ENCODE measurements at regions not wholly inside any gene's neighbourhood (a gene's known extent, or its start where the extent isn't known, plus 50 kb on each side); places are given as distances from the start of the nearest gene placed in this dataset.
A peak's percentile ranks its signal among the peaks of the same experiment; 100 is the strongest.

DNA sequence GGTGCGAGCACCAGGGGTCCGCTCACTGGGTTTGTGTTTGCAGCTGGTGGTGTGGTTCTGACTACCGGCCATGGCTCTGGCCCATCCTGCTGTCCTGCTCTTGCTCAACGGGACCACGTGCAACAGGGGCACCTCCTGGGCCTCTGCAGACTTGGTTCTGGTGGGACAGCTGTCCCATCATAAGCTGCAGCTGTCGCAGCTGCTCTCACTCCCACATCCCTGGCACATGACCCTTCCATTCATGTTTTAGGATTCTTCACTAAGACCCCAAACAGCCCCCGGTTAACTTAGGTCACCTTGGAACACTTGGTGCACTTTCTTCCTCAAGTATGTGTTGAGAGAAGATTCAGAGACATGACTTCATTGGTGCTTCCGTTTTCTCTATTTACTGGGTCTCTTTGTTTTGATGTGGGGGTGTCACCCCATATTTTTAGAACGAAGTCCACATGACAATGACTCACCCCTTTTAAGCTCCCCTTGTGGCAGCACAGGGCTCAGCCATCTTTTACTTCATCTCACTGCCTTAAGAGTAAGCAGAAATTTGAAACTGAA, 68.4 kb upstream of the ARHGEF7 start:
- no peaks in the 10 kb centered on the region for H3K9me3 Mint-ChIP-seq
- DNase-seq (no peak), ATAC-seq (peak in 1 of 2 donors; percentile 53)
- H3K27me3 Mint-ChIP-seq (ENCODE audit: low read depth): peaks cover 12% of the 10 kb centered on the region
- no peak overlapping the region for H3K4me3 Mint-ChIP-seq
- H3K36me3 Mint-ChIP-seq (ENCODE audit: insufficient read depth): no peaks in the 10 kb centered on the region
- peaks cover 5% of the 10 kb centered on the region for H3K4me1 Mint-ChIP-seq (ENCODE audit: low read depth)

DNA sequence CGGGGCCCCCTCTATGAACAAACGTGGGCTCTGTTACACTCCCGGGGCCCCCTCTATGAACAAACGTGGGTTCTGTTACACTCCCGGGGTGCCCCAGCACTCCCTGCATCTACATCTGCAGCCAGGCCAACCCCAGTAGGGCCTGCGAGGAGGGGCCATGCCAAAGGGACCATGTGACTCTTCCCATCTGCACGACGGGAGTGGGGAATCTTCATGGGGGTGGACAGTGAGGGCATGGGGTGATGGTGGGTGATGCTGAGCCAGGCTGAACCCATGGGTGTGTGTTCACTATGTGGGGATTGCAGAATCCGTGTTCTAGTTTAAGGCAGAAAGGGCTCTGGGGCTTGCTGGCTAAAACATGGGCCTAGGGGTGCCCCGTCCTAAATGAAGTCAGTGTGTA, 69.9 kb upstream of the ARHGEF7 start:
- no peaks in the 10 kb centered on the region for H3K9me3 Mint-ChIP-seq
- no peaks in the 10 kb centered on the region for H3K36me3 Mint-ChIP-seq (ENCODE audit: insufficient read depth)
- ATAC-seq: no peak
- no peak overlapping the region for H3K4me3 Mint-ChIP-seq
- H3K4me1 Mint-ChIP-seq (ENCODE audit: low read depth): peaks cover 5% of the 10 kb centered on the region
- H3K27me3 Mint-ChIP-seq (ENCODE audit: low read depth): peaks cover 12% of the 10 kb centered on the region
- no peak for DNase-seq

DNA sequence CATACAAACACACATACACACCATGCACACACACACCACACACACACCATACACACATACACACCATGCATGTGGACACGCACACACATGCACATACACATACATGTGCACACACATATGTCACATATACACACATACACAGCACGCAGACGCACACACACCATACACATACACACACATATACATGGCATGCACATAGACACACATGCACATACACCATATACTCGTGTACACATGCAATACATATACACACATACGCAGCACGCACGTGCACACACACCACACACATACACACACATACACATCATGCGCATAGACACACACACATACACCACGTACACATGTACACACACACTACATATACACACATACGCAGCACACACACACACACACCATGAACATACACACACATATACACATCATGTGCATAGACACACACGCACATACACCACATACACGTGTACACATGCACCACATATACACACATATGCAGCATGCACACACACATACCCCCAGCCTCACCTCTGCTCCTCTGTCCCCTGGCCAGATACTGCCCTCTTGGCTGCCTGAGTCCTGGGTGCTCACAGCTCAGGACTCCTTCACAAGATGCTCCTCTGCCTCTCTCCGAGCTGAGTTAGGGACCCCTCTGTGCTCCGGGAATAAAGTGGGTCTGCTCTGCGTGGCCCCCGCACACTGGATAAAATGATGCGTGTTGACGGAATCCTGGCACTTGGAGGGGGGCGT, 70.9 kb upstream of the ARHGEF7 start:
- no peaks in the 10 kb centered on the region for H3K9me3 Mint-ChIP-seq
- peaks cover 5% of the 10 kb centered on the region for H3K4me1 Mint-ChIP-seq (ENCODE audit: low read depth)
- no peak for DNase-seq
- no peaks in the 10 kb centered on the region for H3K36me3 Mint-ChIP-seq (ENCODE audit: insufficient read depth)
- ATAC-seq: no peak
- peaks cover 10% of the 10 kb centered on the region for H3K27me3 Mint-ChIP-seq (ENCODE audit: low read depth)
- no peak overlapping the region for H3K4me3 Mint-ChIP-seq

DNA sequence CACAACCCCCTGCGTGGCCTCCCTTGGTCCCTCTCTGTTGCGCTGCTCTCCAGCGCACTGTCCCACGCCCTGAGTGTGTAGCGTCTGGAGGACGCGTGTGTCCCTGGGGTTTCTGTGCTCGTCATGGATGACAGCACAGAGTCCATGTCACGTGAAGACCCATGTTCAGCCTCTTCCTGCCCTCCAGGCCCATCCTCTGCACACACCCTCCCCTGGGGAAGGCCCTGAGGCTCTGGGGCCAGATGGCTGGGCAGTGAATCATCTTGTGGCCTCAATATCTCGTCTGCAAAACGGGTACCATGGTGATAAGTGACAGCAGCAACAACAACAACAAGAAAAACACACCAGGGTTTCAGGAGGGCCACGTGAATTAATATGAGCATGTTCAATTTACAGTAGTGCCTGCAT, 71.5 kb upstream of the ARHGEF7 start:
- no peak overlapping the region for H3K4me3 Mint-ChIP-seq
- H3K27me3 Mint-ChIP-seq (ENCODE audit: low read depth): peaks cover 10% of the 10 kb centered on the region
- no peak for DNase-seq
- peaks cover 5% of the 10 kb centered on the region for H3K4me1 Mint-ChIP-seq (ENCODE audit: low read depth)
- ATAC-seq: no peak
- no peaks in the 10 kb centered on the region for H3K9me3 Mint-ChIP-seq
- no peaks in the 10 kb centered on the region for H3K36me3 Mint-ChIP-seq (ENCODE audit: insufficient read depth)

DNA sequence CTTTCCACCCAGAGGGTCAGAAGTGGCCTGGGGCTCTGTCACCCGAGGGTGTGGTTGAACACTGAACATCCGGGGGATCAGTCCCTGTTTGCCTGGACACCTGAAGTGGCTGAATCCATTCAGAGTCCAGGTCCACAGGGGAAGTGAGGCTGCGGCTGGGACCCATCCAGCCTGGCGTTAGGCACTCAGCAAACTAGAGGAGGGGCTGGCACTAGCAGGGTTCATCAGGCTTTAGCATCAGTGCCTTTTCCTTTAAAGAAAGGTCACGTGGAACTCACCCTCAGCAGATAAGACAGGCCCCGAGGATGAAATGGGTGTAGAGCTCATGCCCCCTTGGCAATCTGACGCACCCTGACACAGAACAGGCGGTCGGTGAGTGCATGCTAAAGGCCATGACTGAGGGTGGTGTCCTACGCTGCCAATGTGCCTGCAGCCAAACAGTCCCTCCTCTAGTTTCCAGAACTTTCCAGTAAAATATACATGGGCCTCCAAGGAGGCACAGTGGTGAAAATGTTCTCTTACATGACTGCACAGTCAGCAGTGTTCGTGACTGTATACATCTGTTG, 72.4 kb upstream of the ARHGEF7 start:
- no peaks in the 10 kb centered on the region for H3K9me3 Mint-ChIP-seq
- ATAC-seq (no peak), DNase-seq (no peak)
- H3K4me3 Mint-ChIP-seq: no peak overlapping the region
- peaks cover 7% of the 10 kb centered on the region for H3K27me3 Mint-ChIP-seq (ENCODE audit: low read depth)
- H3K36me3 Mint-ChIP-seq (ENCODE audit: insufficient read depth): no peaks in the 10 kb centered on the region
- peaks cover 5% of the 10 kb centered on the region for H3K4me1 Mint-ChIP-seq (ENCODE audit: low read depth)

DNA sequence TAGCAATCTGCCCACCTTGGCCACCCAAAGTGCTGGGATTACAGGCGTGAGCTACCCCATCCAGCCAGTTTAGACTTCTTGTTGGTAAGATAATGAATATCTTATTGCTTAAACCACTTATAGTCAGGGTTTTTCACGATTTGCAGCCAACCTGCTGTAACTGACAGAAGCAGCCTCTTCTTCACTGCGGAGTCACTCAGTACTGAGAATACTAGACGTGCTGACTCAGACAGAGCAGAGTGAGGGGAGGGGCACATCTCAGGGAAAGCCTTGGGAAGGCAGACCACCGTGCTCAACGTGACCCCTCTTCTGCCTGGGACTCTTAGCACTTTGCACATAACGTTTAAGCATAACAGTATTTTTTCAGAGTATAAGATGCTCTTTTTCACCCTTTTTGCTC, 74.3 kb upstream of the ARHGEF7 start:
- Mint-ChIP-seq H3K27me3 (ENCODE audit: low read depth) (peaks cover 12% of the 10 kb centered on the region), H3K4me1 (ENCODE audit: low read depth) (no peaks in the 10 kb centered on the region), H3K9me3 (no peaks in the 10 kb centered on the region), H3K4me3 (no peak overlapping the region), H3K36me3 (ENCODE audit: insufficient read depth) (no peaks in the 10 kb centered on the region)
- DNase-seq (no peak), ATAC-seq (no peak)

DNA sequence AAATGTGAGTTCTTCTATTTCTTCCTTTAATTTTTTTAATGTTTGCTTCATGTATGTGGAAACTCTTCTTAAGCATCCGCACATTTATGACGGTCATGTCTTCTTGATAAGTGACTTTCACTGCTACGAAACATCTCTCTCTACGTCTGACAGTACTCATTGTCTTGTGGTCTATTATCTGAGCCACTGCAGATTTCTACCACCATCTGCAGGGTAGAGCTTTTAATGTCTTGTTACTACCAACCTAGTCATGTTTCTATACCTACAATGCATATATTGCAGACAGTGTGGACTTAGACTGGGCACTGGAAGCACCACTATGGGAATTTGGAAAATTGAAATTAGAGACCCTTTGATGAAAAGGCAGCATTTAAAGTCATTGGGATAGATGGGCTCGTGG, 75.4 kb upstream of the ARHGEF7 start:
- ATAC-seq: no peak
- H3K9me3 Mint-ChIP-seq: no peaks in the 10 kb centered on the region
- peaks cover 13% of the 10 kb centered on the region for H3K27me3 Mint-ChIP-seq (ENCODE audit: low read depth)
- no peak for DNase-seq
- no peaks in the 10 kb centered on the region for H3K4me1 Mint-ChIP-seq (ENCODE audit: low read depth)
- no peak overlapping the region for H3K4me3 Mint-ChIP-seq
- H3K36me3 Mint-ChIP-seq (ENCODE audit: insufficient read depth): no peaks in the 10 kb centered on the region

DNA sequence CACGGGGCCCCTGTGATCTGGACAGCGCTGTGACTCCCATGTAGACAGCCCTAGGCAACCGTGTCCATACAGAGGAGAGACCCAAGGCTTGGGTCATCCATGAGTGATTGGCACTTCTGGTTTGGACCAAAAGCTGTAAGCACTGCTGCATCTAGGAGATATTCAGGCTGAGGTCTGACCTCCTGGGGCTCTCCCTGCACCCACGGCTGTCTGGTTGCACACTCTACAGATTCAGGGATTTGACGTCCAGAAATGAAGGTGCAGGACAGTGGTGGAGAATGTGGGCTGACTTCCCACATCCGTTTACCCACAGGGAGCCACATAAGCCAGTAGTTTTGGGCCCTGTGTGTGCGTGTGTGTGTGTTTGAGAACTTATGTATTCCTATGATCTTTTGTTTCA, 76.2 kb upstream of the ARHGEF7 start:
- H3K27me3 Mint-ChIP-seq (ENCODE audit: low read depth): peaks cover 16% of the 10 kb centered on the region
- H3K4me1 Mint-ChIP-seq (ENCODE audit: low read depth): no peaks in the 10 kb centered on the region
- H3K4me3 Mint-ChIP-seq: no peak overlapping the region
- ATAC-seq (no peak), DNase-seq (no peak)
- H3K36me3 Mint-ChIP-seq (ENCODE audit: insufficient read depth): no peaks in the 10 kb centered on the region
- no peaks in the 10 kb centered on the region for H3K9me3 Mint-ChIP-seq

DNA sequence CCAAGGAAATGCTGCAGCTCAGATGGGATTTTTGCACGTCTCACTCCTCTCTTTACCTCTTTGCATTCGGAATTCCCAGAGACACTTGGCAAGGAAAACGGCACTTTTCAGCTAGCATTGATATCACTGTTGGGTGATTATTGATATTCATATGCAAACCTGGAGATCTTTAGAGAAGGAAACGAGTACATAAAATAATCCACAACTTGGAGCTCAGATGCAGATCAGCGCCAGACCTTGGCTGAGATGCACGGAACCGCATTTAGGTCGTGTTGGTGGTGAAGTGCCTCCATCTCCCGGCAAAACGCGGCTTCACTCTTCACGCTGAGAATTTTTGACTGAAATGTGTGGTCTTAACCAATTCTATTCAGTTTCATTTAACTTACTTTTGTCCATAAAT, 77.2 kb upstream of the ARHGEF7 start:
- DNase-seq (no peak), ATAC-seq (no peak)
- Mint-ChIP-seq H3K9me3 (no peaks in the 10 kb centered on the region), H3K4me1 (ENCODE audit: low read depth) (no peaks in the 10 kb centered on the region), H3K36me3 (ENCODE audit: insufficient read depth) (no peaks in the 10 kb centered on the region), H3K4me3 (no peak overlapping the region), H3K27me3 (ENCODE audit: low read depth) (peaks cover 17% of the 10 kb centered on the region)

DNA sequence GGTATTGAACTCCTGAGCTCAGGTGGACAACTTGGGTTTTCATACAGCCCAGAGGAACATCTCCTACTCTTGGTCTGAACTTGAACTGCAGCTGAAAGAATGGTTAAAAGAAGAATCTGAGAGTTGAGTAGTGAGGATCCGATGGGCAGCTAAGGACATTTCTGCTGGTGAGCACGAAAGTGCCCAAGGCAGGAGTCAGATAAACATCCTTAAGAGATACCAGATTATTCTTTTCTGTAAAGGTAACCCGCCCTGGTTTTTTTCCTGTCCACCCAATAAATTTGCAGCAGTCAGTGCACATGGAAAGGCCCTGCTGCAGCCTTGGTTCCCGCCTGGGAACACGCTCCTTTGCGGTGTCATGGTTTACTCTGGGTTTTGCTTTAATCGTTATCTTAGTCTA, 78.4 kb upstream of the ARHGEF7 start:
- Mint-ChIP-seq H3K9me3 (no peaks in the 10 kb centered on the region), H3K36me3 (ENCODE audit: insufficient read depth) (no peaks in the 10 kb centered on the region), H3K4me3 (no peak overlapping the region), H3K4me1 (ENCODE audit: low read depth) (no peaks in the 10 kb centered on the region), H3K27me3 (ENCODE audit: low read depth) (peaks cover 14% of the 10 kb centered on the region)
- DNase-seq (no peak), ATAC-seq (no peak)

DNA sequence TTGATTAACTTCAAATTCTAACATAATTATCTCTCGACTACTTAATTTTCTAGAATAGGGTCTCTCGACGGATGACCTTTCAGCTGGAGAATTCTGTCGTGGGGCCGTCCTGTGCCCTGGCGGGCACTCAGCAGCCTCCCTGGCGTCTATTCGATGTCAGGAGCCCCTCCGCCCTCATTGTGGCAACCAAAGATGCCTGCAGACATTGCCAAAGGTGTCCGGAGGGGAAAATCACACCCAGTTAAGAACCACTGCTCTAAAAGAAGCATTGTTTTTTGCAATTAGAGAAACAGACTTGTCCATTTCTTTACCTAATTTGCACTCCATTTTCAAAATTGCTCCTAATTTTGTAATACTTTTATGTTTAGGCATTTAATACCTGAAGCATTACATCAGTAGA, 79.2 kb upstream of the ARHGEF7 start:
- H3K9me3 Mint-ChIP-seq: no peaks in the 10 kb centered on the region
- H3K36me3 Mint-ChIP-seq (ENCODE audit: insufficient read depth): no peaks in the 10 kb centered on the region
- DNase-seq (no peak), ATAC-seq (no peak)
- H3K4me1 Mint-ChIP-seq (ENCODE audit: low read depth): no peaks in the 10 kb centered on the region
- no peak overlapping the region for H3K4me3 Mint-ChIP-seq
- peaks cover 15% of the 10 kb centered on the region for H3K27me3 Mint-ChIP-seq (ENCODE audit: low read depth)

DNA sequence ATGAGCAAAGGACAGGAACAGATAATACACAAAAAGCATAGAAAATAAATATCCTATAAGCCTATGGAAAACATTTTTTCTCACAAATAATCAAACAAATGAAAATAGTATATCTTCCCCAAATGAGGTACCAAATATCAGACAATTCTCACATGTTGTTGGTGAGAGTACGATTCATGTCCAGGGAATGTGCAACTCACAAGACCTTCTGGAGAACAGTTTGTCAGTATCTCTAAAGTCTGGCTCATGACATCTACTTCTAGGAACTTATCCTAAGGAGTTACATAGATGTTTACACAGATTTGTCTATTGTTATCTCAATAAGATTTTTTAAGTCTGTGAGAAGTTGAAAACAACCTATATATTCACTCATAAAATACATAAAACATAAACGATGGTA, 80.3 kb upstream of the ARHGEF7 start:
- no peaks in the 10 kb centered on the region for H3K9me3 Mint-ChIP-seq
- no peaks in the 10 kb centered on the region for H3K36me3 Mint-ChIP-seq (ENCODE audit: insufficient read depth)
- ATAC-seq (no peak), DNase-seq (no peak)
- H3K4me3 Mint-ChIP-seq: no peak overlapping the region
- no peaks in the 10 kb centered on the region for H3K4me1 Mint-ChIP-seq (ENCODE audit: low read depth)
- peaks cover 15% of the 10 kb centered on the region for H3K27me3 Mint-ChIP-seq (ENCODE audit: low read depth)

DNA sequence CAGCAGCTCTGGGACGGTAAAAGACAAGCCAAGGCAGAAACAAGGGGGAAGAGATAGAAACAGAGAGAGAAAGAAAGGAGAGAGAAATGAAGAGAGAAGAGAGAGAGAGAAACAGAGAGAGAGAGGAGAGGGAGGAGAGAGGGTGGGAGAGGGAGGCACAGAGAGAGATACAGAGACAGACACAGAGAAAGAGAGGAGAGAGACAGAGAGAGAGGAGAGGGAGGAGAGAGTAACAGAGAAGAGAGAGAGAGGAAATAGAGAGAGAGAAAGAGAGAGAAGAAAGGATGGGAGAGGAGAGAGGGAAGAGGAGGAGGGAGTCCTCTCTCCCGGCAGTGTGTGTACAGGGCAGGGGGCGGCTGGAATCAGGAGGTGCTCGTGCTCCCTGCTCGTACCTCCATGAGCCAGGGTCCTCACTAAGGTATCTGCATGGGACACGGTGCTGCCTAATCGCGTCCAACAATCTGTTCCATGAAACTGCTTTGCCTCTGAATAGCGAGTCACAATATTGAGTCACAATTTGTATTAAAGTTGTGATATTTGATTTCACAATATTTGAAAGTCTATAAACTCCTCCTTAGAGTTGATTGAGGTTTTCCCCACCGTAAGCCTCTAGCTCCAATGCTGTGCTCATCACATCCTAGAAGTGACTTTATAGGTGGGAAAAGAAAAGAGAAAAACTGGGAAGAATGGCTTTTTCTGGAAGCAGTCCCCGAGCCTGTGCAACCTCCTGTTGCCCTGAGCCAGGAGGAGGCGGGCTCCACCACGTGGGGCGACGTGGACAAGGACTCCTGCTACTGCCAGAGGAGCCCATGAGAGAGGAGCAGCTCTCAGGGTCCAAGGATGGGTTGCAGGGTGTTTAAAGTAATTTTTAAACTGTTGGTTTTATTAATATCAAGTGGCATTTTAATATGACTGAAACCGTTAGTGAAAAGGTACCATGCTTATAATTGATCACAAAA, 81.7 kb upstream of the ARHGEF7 start:
- H3K4me3 Mint-ChIP-seq: no peak overlapping the region
- ATAC-seq (no peak), DNase-seq (no peak)
- H3K36me3 Mint-ChIP-seq (ENCODE audit: insufficient read depth): no peaks in the 10 kb centered on the region
- H3K9me3 Mint-ChIP-seq: no peaks in the 10 kb centered on the region
- H3K27me3 Mint-ChIP-seq (ENCODE audit: low read depth): peaks cover 24% of the 10 kb centered on the region
- H3K4me1 Mint-ChIP-seq (ENCODE audit: low read depth): no peaks in the 10 kb centered on the region

DNA sequence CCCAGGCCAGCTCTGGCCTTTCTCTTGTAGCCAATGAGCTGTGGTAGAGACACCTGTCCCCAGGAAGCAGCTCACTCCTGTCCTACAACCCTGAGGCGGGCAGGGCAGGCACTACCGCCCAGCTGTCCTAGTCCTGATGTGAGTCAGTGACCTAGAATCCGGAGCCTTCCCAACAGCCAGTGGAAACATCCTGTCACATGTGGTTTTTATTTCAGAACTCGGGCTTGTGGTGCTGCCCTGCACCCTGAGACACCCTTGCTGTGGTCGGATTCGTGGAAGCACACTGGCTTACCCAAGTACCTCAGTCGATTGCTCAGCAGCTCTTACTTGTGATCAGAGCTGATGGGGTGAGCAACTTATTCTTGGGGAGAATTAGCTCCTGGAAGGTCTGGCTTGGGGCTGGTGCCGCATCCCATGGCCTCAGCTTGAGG, 83.6 kb upstream of the ARHGEF7 start:
- DNase-seq: no peak
- H3K27me3 Mint-ChIP-seq (ENCODE audit: low read depth): peaks cover 20% of the 10 kb centered on the region
- H3K4me3 Mint-ChIP-seq: no peak overlapping the region
- peak; percentile 43 to 65 for ATAC-seq
- no peaks in the 10 kb centered on the region for H3K4me1 Mint-ChIP-seq (ENCODE audit: low read depth)
- no peaks in the 10 kb centered on the region for H3K9me3 Mint-ChIP-seq
- no peaks in the 10 kb centered on the region for H3K36me3 Mint-ChIP-seq (ENCODE audit: insufficient read depth)
